NK-92 treated with Interleukin-12 subunit alpha and Interleukin-12 subunit beta, amount 100 ng/mL, for 24 hours (cell line): ENCODE measurements at regions not wholly inside any gene's neighbourhood (a gene's known extent, or its start where the extent isn't known, plus 50 kb on each side); places are given as distances from the start of the nearest gene placed in this dataset.
"Not testable (repeated sequence)": the region's sequence is repeated elsewhere in the genome, so short reads cannot be mapped to it uniquely, and the experiment has no call there.

Experiments used
- DNase-seq: peaks from one replicate; lab custom pipeline; 2025; lab: John Stamatoyannopoulos, UW

DNA sequence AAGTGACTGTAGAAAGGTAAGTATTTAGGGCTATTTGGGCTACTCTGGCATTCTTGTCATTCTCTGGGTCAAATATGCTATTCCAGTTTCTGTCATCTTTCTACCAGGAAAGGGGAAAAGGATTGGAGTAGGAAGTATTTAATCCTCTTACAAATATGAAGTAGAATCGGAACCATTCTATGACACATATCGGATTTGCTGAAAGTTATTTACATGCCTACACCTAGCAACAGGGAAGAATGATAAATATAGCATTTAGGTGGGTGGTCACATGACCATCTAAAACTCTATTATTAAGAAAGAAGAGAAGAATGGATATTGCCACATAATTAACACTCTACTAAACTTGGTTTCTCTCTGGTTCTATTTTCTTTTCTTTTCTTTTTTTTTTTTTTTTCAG, 1353.1 kb downstream of the ZPLD1 start:
- DNase-seq, result no peak

DNA sequence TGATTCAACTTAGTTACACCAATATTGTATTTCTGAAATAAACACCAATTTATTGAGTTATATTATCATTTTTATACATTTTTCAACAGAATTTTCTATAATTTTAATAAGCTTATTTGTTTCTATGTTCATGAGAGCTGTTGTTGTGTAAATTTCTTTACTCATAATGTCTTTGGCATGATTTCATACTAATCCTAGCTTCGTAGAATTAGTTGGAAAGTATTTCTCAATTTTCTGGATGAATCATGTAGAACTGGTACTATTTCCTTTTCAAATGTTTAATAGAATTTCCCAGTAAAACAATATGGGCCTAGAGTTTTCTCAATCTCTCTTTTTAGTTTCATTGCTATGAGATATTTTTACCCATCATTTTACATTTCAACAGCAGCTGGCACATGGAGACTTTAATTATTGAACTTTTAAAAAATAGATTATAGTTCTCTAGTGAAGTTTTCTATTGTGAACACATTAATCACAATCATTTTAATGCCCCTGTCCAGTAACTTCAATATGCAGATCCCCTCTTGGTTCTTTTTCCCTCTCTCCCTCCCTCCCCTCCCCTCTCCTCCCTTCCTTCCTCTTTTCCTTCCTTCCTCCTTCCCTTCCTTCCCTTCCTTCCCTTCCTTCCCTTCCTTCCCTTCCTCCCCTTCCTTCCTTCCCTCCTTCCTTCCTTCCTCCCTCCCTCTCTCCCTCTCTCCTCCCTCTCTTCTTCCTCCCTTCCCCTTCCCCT, 1357.1 kb downstream of the ZPLD1 start:
- no peak for DNase-seq

DNA sequence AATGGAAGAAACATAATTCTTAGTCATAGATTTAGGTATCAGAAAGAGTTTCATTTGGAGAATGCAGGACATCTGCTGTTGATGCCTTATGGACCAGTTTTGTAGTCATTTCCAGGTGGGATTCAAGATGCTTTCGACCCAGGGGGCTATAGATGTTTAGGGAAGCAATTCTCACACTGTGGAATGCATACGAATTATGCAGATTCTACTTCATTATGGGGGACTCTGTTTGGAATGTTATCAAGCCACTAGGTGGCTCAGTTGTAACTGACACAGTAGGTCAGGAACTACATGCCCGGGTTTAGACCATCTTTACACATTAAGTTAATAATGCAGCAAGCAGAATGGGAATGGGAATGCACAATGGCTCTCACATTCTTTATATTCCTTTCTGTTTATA, 1359.8 kb downstream of the ZPLD1 start:
- DNase-seq, result no peak

DNA sequence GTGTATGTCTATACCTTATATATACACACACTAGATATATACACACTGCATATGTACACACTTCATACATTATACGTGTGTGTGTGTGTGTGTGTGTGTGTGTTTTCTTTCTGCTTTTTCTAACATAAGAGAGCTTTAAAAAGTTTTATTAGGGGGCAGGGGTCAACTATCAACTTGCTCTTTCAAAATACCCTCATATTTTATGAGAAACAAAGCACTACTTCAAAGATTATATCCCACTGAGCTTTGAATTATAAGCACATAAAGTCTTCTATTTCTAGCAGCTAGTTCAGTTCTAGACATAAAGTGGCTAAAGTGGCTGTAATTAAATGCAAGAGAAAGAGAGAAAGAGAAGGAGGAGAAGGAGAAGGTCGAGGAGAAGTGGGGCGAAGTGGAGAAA, 1361.3 kb downstream of the ZPLD1 start:
- DNase-seq, result no peak

DNA sequence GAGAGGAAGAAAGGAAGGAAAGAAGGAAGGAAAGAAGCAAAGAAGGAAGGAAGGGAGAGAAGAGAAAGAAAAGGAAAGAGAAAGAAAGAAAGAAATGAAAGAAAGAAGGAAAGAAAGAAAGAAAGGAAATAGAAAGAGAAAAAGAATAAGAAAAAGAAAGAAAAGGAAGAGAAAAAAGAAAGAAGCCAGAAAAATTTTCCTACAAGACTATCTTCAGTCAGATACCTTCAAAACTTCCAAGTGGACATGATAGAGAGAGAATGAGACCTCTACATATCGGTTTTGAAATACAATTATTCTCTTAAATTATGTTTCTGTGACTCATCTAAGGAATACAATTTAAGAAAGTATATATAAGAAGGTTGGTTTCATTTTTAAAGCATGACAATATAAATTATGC, 1369.0 kb downstream of the ZPLD1 start:
- DNase-seq, result no peak

DNA sequence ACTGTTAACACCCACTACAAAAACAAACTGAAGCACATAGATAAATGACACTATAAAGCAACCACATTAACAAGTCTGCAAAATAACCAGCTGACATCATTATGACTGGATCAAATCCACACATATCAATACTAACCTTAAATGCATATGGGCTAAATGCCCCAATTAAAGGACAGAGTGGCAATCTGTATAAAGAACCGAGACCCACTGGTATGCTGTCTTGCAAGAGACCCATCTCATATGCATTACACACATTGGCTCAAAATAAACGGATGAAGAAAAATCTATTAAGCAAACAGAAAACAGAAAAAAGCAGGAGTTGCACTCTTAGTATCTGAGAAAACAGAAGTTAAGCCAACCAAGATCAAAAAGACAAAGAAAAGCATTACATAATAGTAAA, 1375.4 kb downstream of the ZPLD1 start:
- no peak for DNase-seq

DNA sequence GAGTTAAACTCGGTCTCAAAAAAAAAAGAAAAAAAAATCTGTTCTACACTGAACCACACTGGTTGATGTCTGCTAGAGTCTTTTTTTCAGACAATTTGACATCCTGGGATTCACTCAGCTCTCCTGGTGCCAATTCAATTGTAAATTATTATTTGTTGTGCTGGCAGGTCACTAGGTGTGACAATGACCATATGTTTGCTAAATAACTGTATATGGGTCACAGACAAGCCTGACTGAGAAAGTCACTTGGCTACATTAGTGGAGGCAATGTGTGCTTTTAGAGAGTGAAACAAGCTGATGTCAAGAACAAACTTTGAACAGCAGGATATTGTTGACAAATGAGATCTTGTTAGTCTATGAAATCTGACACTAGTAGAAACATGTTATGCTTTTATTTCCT, 1379.1 kb downstream of the ZPLD1 start:
- no peak for DNase-seq

DNA sequence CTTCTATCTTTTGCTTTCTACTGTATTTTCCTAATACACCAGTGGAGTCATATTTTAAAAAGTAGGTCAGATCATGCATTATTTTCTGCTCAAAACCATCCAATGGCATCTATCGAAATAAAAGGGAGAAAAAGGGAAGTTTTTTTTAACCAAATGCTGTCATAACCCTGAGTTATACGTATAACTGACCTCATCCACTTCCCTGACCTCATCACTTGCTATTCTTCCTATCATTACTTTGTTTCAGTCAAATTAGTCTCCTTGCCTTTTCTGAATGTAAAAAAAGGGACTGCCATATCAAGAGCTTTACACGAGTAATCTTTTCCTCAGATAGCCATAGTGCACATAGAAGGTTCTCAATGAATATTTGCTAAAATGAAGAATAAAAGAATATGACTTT, 1383.6 kb downstream of the ZPLD1 start:
- no peak for DNase-seq

DNA sequence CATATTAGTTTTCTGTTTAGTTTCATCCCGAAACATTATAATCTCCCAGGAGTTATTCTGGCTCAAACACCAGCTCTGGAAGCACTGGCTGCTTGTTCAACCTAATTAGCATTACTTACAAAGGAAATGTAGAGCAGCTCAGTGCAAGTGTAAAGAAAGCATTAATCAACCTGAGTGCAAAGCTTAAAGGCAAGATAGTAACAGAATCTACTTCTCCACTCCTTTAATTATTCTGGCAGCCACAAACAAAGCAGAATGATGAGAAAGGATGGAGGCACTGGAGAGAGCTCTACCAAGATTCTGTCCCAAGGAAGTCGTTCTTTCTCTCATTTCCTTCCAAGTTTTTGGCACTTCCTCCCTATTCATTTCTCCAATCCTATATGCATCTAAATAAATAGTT, 1384.0 kb downstream of the ZPLD1 start:
- DNase-seq, result no peak

DNA sequence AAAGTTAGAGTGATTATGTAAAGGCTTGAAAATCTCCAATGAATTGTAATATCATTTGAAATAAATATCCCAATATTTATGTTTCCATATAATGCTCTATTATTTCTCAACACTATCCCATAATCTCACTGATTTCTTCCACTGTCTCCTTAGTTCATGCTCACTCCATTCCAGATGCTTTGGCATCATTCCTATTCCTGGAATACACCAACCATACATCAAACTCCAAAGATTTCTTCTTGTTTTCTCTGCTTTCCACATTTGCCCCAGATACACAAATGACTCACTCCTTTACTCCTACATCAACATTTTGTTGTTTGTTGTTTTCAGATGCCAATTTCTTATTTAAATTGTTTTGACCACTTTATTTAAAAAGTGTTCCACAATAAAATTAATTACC, 1390.8 kb downstream of the ZPLD1 start:
- no peak for DNase-seq

DNA sequence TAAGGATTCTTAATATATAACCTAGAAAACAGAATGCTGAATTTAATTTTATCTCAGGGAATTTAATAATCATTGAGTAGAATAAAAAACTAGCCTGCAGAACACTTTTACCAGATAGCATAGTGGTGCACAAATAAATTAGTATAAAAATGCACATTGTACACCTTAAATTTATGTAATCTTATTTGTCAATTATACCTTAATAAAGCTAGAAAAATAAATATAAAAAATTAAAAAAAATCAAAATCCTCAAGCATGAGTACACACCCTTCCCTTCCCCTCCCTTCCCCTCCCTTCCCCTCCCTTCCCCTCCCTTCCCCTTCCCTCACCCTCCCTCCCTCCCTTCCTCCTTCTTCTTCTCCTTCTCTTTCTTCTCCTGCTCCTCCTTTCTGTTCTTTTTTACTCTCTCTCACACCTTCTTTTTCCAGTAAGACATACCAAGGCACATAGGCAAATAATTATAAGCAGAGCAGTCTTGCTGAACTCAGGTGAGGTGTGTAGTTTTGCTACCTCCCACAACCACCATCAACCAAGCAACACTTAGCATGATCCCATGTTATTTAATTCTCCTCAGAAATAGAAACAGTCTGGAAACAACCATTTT, 1395.0 kb downstream of the ZPLD1 start:
- no peak for DNase-seq

DNA sequence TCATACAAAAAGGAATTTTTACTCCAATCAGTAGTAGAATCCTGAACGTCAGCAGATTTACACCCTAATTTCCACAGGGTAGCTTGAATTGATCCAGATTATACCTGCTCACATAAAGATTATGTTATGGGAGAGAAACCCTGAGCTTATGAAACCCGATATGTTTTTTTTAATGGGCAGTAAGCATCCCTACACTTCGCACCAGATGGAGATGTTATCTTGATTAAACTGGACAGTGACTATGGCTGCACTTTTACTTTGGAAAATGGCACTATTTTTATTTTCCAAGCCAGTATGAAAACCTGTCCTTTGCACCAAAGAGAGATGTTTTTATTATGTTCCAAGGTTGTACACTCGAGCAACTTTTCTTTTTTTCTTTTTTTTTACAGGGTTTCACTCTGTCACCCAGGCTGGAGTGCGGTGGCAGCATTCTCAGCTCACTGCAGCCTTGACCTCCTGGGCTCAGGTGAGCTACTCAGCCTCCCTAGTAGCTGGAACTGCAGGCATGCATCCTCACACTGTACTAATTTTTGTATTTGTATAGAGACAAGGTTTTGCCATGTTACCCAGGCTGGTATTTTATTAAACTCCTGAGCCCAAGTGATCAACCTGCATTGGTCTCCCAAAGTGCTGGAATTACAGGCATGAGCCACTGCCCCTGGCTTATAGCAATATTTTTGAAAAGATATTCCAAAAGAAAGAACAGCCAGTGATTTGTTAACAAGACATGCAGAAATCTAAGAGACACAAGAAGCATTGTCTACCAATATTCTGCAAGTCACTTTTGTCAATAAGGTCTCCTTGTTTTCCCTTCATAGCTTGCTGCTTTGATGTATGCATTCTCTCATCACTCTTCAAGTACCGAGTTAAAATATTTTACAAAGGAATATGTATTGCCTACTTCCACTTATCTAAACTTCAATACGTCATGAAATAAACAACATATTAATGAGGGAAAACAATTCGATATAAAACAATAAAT, 1412.6 kb downstream of the ZPLD1 start:
- DNase-seq, result no peak

DNA sequence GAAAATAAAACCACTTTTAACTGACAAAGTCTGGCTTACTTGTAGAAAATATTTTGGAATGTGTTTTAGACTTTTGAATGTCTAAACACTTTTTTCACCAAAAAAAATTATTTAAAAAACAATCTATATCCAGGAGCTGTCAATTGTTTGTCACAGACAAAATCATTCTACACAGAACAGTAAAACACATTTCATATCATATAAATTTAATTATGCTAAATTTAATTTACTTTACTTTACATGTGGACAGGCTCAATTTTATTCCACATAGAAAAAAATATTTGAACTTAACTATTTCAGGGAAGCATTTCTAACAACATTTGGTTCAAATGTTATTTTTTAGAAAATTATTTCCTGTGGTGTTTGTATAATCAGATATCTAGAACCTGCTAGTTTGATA, 1417.0 kb downstream of the ZPLD1 start:
- no peak for DNase-seq

DNA sequence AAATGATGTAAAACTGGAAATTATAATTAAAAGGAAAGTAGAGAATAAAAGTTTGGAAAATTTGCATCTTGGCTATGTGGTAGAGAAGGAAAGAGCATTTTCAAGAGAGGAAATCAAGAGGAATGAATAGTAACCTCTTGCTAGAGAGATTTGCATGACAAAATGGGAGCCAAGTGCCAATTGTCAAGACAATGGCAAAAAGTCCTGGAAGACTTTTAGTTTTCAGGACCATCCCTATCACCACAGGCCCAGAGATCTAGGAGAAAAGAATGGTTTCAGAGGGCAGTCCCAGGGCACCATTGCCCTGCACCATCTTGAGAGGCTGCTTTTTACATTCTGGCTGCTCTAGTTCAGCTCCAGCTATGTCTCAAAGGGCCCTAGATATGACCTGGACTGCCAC, 1427.6 kb downstream of the ZPLD1 start:
- no peak for DNase-seq

DNA sequence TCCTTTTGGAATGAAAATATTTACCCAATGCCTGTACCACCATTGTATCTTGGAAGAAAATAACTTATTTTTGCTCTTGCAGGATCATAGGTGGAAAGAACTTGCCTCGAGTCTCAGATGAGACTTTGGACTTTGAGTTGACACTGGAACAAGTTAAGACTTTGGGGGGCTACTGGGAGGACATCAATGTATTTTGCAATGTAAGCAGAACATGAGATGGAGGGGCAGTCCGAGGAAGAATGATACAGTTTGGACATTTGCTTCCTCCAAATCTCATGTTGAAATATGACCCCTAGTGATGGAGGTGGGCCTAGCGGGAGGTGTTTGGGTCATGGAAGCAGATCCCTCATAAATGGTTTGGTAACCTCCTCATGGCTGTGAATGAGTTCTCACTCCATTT, 1428.6 kb downstream of the ZPLD1 start:
- DNase-seq, result no peak

DNA sequence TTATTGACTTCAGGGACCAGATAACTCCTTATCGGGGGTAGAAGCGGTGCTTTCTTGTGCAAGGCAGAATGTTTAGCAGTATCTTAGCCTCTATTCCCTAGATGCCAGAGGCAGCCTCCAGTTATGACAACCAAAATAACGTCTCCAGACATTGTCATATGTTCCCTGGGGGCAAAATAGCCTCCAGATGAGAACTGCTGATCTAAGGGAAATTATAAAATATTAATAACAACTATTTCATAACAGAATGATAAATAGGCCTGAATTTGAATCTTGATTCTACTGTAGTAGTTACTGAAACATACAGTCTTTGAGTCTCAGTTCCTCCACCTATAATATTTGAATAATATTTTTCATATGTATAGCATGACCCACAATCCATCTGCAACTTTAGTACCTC, 1431.3 kb downstream of the ZPLD1 start:
- DNase-seq, result no peak

DNA sequence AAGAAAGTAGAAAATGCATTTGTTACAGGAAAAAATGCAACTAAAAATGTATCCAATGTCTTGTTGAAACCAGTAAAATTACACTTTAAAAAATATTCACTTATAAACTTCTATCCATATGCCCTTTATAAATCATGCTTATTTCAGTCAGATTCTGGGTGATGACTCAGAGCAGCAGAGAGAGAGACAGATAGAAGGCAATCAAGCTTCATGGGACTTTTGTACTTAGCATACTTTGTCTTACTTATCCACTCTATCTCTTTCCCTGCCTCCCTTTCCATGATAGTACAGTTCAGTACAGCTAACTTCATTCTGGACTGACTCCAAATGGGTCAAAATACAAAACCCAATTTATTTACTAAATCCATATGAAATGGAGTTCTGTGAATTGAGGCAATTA, 1438.2 kb downstream of the ZPLD1 start:
- DNase-seq, result no peak

DNA sequence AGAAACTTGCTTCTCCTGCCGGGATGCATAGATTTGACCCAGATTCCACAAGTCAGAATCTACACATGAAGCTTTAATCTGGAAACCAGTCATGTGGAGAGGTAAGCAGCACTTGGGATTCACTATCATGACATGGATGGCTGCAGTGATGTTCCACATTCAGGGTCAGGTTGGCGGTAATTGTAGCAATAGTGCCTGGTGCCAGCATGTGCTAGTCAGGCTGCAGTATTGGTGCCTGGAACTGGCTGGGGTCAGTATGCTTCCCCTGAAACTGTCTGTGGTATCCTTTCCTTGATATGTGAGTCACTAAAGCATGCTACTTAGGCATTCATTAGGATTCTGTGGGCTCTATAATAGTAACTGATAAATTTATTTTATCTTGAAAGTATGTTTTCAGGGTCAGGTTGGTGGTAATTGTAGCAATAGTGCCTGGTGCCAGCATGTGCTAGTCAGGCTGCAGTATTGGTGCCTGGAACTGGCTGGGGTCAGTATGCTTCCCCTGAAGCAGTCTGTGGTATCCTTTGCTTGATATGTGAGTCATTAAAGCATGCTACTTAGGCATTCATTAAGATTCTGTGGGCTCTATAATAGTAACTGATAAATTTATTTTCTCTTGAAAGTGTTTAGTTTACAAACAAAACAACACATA, 1439.2 kb downstream of the ZPLD1 start:
- DNase-seq, result no peak

DNA sequence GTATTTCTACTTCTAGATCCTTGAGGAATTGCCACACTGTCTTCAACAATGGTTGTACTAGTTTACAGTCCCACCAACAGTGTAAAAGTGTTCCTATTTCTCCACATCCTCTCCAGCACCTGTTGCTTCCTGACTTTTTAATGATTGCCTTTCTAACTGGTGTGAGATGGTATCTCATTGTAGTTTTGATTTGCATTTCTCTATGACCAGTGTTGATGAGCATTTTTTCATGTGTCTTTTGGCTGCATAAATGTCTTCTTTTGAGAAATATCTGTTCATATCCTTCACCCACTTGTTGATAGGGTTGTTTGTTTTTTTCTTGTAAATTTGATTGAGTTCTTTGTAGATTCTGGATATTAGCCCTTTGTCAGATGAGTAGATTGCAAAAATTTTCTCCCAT, 1447.0 kb downstream of the ZPLD1 start:
- DNase-seq, result not testable (repeated sequence)

DNA sequence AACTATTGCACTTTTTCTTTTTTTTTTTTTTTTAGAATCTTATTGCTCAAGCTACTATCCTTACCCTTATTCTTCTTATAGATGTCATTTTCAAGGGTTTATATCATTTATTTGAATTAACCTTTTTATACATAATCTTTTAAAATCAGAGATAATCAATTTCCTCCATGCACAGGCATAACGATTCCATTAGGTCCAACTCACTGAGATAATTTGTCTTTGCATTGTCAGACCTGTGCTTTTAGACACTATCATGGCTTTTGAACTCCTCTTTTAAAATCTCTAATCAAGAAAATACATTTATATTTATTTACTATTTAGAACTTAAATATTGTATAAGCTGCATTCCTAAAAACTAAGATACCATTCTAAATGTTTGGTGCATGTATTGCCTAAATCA, 1454.9 kb downstream of the ZPLD1 start:
- no peak for DNase-seq

DNA sequence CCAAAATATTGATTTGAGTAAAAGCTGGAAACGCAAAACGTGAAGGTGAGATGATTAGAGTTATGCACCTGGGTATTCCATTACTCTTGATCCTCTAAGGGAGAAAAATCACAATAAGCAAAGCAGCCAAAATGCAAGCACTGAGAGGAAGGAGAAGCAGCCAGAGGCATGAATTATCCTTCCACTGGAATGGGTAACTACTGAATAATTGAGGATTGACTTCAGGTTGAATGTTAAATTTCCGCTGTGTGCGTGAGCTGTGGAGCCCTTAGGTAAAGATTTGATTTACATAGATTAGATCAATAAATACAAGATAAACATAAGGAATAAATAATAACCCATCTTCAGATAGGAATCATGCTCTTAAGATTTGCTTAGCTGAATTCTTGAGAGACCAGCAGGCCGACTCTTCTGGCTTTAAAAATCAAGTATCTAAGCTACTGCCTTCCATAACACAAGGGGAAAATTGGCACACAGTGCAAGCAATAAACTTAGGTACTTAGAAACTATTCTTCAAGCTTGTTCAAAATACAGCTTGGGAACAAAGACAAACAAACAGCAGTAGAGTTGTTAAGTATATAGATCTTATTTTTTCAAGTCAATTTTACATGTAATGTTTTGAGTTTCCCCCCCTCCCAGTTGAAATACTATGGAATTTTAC, 1459.5 kb downstream of the ZPLD1 start:
- no peak for DNase-seq

DNA sequence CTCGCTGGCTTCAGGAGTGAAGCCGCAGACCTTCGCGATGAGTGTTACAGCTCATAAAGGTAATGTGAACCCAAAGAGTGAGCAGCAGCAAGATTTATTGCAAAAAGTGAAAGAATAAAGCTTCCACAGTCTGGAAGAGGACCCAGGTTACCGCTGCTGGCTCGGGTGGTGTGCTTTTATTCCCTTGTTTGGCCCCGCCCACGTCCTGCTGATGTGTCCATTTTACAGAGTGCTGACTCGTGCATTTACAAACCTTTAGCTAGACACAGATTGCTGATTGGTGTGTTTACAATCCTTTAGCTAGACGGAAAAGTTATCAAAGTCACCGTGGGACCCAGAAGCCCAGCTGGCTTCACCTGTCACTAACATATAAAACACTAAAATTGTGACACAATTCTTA, 1464.5 kb downstream of the ZPLD1 start:
- DNase-seq, result no peak
